ENCODE measurements at regions not wholly inside any gene's neighbourhood (a gene's known extent, or its start where the extent isn't known, plus 50 kb on each side); places are given as distances from the start of the nearest gene placed in this dataset.

DNA sequence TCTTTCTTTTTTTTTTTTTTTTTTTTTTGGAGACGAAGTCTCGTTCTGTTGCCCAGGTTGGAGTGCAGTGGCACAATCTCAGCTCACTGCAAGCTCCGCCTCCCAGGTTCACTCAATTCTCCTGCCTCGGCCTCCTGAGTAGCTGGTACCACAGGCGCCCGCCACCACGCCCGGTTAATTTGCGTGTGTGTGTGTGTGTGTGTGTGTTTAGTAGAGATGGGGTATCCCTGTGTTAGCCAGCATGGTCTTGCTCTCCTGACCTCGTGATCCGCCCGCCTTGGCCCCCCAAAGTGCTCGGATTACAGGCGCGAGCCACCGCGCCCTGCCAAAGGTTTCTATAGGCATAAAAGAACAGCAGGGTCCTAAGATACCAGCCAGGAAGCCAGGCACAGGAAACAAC is 261.0 kb upstream of the CCDC54 start:
- TF ChIP-seq EZH2 (IDR thresholded peaks at IDR 0.05; ENCODE audit: borderline replicate concordance), result no peak
- TF ChIP-seq, protein P1, sequence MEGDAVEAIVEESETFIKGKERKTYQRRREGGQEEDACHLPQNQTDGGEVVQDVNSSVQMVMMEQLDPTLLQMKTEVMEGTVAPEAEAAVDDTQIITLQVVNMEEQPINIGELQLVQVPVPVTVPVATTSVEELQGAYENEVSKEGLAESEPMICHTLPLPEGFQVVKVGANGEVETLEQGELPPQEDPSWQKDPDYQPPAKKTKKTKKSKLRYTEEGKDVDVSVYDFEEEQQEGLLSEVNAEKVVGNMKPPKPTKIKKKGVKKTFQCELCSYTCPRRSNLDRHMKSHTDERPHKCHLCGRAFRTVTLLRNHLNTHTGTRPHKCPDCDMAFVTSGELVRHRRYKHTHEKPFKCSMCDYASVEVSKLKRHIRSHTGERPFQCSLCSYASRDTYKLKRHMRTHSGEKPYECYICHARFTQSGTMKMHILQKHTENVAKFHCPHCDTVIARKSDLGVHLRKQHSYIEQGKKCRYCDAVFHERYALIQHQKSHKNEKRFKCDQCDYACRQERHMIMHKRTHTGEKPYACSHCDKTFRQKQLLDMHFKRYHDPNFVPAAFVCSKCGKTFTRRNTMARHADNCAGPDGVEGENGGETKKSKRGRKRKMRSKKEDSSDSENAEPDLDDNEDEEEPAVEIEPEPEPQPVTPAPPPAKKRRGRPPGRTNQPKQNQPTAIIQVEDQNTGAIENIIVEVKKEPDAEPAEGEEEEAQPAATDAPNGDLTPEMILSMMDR (IDR thresholded peaks at IDR 0.05; ENCODE audit: poor library complexity), result no peak
- TF ChIP-seq EZH2phosphoT487 (IDR thresholded peaks at IDR 0.05; ENCODE audit: low read depth, severe bottlenecking, unreplicated experiment), result no peak
